ENCODE measurements at regions not wholly inside any gene's neighbourhood (a gene's known extent, or its start where the extent isn't known, plus 50 kb on each side); places are given as distances from the start of the nearest gene placed in this dataset.

DNA sequence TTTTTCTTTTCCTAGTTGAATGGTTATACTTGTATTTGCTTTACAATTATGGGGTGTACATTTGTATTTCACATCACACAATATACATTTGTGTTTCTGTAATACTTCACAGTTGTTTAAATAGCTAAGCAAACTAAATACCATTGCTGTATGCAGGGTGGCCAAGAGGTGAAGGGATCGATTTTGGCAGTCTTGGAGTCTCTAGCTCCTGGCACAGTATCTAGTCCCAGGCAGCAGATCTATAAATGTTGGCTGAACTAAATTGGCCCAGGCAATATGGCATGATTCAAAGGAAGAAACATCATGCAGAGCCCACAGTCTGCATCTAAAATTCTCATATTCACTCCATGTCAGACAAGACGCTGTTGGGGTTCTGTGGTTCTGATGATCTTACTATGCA lies 110.1 kb upstream of the GPBP1 start:
- BruUV-seq (replicated peaks), result no TSS peak
- DNase-seq, result no peak
- Histone ChIP-seq H3K9me3 (ENCODE audit: control insufficient read depth, insufficient read depth, low read length) (no peaks in the 10 kb centered on the region), H2AK9ac (replicated peaks; ENCODE audit: low read depth, low read length, poor library complexity) (no peak overlapping the region), H3K23ac (ENCODE audit: low read depth, low read length) (no peak overlapping the region), H3K14ac (replicated peaks; ENCODE audit: low read depth, low read length) (no peak overlapping the region), H2AFZ (replicated peaks; ENCODE audit: low read length, poor library complexity) (no peak overlapping the region), H3K4me2 (ENCODE audit: low read depth, low read length) (no peak overlapping the region), H4K91ac (ENCODE audit: insufficient read depth, low read depth, low read length) (no peak overlapping the region), H4K5ac (ENCODE audit: low read depth, low read length) (no peak overlapping the region), H3K36me3 (ENCODE audit: control insufficient read depth, insufficient read depth, low read length) (no peaks in the 10 kb centered on the region), H3K4me3 (ENCODE audit: insufficient read depth, low read depth, low read length) (no peak overlapping the region), H2AK5ac (ENCODE audit: low read depth, low read length) (no peak overlapping the region), H2BK120ac (ENCODE audit: low read depth, low read length) (no peak overlapping the region), H3K27me3 (ENCODE audit: control insufficient read depth, insufficient read depth, low read length) (peaks cover 4% of the 10 kb centered on the region), H4K8ac (ENCODE audit: low read depth in 2 of 2, low read length in 2 of 2) (no peak overlapping the region), H2BK5ac (ENCODE audit: low read depth, low read length, poor library complexity, severe bottlenecking) (no peak overlapping the region), H3K27ac (ENCODE audit: insufficient read depth, low read length) (no peak overlapping the region), H3K4me1 (ENCODE audit: control insufficient read depth, insufficient read depth, low read length) (peaks cover 4% of the 10 kb centered on the region), H3K56ac (ENCODE audit: extremely low read depth, insufficient read depth, low read length) (no peak overlapping the region), H4K20me1 (ENCODE audit: insufficient read depth, low read length) (no peaks in the 10 kb centered on the region), H3K79me1 (ENCODE audit: low read depth in 1 of 2, low read length in 2 of 2) (no peaks in the 10 kb centered on the region), H3K9me1 (ENCODE audit: insufficient read depth, low read length) (no peaks in the 10 kb centered on the region), H3K4ac (ENCODE audit: low read depth, low read length) (no peak overlapping the region), H2BK20ac (ENCODE audit: low read depth, low read length) (no peak overlapping the region), H2BK15ac (ENCODE audit: low read depth, low read length) (no peak overlapping the region), H3K18ac (ENCODE audit: low read depth, low read length) (no peak overlapping the region), H3K9ac (ENCODE audit: low read depth, low read length) (no peak overlapping the region)
- dilution Hi-C loops (cut with HindIII; ENCODE audit: low sequenced_read_pairs, unreplicated experiment), result no loop called here
- CTCF ChIA-PET, result interaction anchor here (0.6 kb wide), 1 partner anchor 1507 kb away, joined by 4 read pairs; no protein-coding TSS in a partner anchor
- WGBS, 2 experiments (ENCODE audit: extremely low coverage in 2 of 2, insufficient read length in 1 of 2), result no CpG with 5 or more reads among the region's 2 CpGs
- intact Hi-C loops (cut with micrococcal nuclease), result no loop called here
- POLR2A ChIA-PET (ENCODE audit: unreplicated experiment), result interaction anchor here (0.6 kb wide), 1 partner anchor 782 kb away, joined by 10 read pairs; no protein-coding TSS in a partner anchor
- ATAC-seq (ENCODE audit: low read depth), result no peak
- in situ Hi-C loops (cut with MboI; ENCODE audit: low sequenced_read_pairs), result no loop called here
- TF ChIP-seq CEBPB (IDR thresholded peaks at IDR 0.05; ENCODE audit: low read depth, low read length), result no peak
- no peak for TF ChIP-seq NFE2L2 (IDR thresholded peaks at IDR 0.05; ENCODE audit: low read depth, low read length)
- TF ChIP-seq MAZ (IDR thresholded peaks at IDR 0.05; ENCODE audit: borderline replicate concordance, low read depth, low read length), result no peak
- no peak for TF ChIP-seq FOS (IDR thresholded peaks at IDR 0.05; ENCODE audit: low read depth, low read length)
- TF ChIP-seq MAFK (IDR thresholded peaks at IDR 0.05; ENCODE audit: low read depth, low read length), result no peak
- no peak for TF ChIP-seq MXI1 (IDR thresholded peaks at IDR 0.05; ENCODE audit: borderline replicate concordance, low read depth, low read length)
- TF ChIP-seq RFX5 (IDR thresholded peaks at IDR 0.05; ENCODE audit: low read depth, low read length), result no peak
- TF ChIP-seq, protein P1, sequence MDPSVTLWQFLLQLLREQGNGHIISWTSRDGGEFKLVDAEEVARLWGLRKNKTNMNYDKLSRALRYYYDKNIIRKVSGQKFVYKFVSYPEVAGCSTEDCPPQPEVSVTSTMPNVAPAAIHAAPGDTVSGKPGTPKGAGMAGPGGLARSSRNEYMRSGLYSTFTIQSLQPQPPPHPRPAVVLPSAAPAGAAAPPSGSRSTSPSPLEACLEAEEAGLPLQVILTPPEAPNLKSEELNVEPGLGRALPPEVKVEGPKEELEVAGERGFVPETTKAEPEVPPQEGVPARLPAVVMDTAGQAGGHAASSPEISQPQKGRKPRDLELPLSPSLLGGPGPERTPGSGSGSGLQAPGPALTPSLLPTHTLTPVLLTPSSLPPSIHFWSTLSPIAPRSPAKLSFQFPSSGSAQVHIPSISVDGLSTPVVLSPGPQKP (IDR thresholded peaks at IDR 0.05; ENCODE audit: borderline replicate concordance, low read depth, low read length), result no peak
- no peak for TF ChIP-seq RCOR1 (IDR thresholded peaks at IDR 0.05; ENCODE audit: insufficient replicate concordance, low read length)
- TF ChIP-seq, protein P2, sequence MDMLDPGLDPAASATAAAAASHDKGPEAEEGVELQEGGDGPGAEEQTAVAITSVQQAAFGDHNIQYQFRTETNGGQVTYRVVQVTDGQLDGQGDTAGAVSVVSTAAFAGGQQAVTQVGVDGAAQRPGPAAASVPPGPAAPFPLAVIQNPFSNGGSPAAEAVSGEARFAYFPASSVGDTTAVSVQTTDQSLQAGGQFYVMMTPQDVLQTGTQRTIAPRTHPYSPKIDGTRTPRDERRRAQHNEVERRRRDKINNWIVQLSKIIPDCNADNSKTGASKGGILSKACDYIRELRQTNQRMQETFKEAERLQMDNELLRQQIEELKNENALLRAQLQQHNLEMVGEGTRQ (IDR thresholded peaks at IDR 0.05; ENCODE audit: low read depth, low read length), result no peak
- TF ChIP-seq POLR2A (IDR thresholded peaks at IDR 0.05; ENCODE audit: low read depth, low read length), result no peak
- no peak for TF ChIP-seq CHD1 (IDR thresholded peaks at IDR 0.05; ENCODE audit: low read depth, low read length)

Measured in IMR-90 (cell line).